Lower leg skin (tissue), 3 donors: ENCODE measurements at regions not wholly inside any gene's neighbourhood (a gene's known extent, or its start where the extent isn't known, plus 50 kb on each side); places are given as distances from the start of the nearest gene placed in this dataset.

Source experiments
- CTCF ChIP-seq, 3 donors: fragments of 450-650 bp; IDR thresholded peaks; one replicate each; pipeline ENCODE4 v1.5.1; 2016; ENCODE audit warnings: antibody characterized with exemption in 3 of 3, mild to moderate bottlenecking in 3 of 3, moderate library complexity in 2 of 3
- POLR2A ChIP-seq, 2 donors: fragments of 450-650 bp; IDR thresholded peaks; one replicate each; pipeline ENCODE4 v1.6.1; 2016 to 2017; ENCODE audit warnings: antibody characterized with exemption in 2 of 2, mild to moderate bottlenecking in 1 of 2, moderate library complexity in 1 of 2

- TF ChIP-seq CTCF (IDR thresholded peaks at IDR 0.05) (no peak), POLR2A (IDR thresholded peaks at IDR 0.05) (no peak)
Measured at GRCh38 chr2:238697193-238698071, 150.5 kb upstream of the TWIST2 start.
